NCI-H2227 (cell line): ENCODE measurements at regions not wholly inside any gene's neighbourhood (a gene's known extent, or its start where the extent isn't known, plus 50 kb on each side); places are given as distances from the start of the nearest gene placed in this dataset.

Experiments used
- DNase-seq: peaks from one replicate; lab custom pipeline; 2025; ENCODE audit not compliant: unreplicated experiment; lab: John Stamatoyannopoulos, UW

DNA sequence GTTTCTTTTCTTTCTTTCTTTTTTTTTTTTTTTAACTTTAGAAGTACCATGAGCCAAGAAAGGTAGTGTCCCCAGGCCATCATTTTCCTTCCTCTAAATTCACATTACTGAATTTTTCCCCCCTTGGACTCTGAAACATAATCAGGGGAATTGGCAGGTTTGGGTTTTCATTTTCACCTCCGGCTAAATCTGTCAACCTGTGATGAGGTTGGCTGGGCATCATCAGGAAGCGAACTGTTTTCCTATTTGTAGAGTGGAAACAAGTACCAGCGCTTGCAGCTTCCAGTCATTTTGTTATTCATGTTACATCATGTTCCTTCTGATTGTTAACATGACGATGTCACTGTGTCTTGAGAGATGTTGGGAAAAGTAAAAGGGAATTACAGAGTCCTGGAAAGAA is 641.9 kb upstream of the RBFOX1 start:
- DNase-seq, result no peak

DNA sequence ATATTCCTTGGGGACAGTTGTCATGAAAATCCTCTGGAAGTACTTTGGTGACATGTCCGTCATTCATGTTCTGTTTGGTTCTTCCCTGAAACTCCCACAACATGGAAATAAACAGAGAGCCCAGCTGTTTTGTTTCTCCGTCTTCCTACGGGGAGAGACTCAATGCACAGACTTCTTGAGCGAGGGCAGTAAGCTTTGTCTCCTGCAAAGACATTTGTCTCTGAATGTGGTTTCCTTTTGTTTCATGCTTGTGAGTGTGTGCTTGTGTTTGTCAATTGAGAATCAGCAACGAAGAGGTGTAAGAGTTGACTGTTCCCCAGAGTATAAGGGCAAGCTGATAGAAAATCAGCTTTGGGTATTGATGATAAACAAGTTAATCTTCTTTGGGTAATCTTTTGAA is 643.0 kb upstream of the RBFOX1 start:
- no peak for DNase-seq

DNA sequence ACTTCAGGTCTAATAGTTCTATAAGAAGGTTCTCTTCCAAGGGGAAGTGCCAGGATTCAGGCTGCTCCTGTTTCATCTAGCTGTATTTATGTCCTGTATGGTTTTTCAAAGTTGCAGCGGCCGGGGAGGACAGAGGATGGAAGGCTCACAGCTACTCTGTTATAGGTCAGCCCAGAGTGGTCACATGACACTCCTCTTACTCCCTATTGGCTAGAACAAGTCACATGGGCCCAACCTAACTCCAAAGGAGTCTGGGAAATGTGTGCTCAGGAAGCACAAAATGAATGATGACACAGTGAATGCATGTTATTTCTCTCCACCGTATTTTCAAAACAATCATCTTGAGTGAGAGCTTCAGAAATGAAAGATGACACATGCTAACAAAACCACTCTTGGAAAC is 645.1 kb upstream of the RBFOX1 start:
- no peak for DNase-seq

DNA sequence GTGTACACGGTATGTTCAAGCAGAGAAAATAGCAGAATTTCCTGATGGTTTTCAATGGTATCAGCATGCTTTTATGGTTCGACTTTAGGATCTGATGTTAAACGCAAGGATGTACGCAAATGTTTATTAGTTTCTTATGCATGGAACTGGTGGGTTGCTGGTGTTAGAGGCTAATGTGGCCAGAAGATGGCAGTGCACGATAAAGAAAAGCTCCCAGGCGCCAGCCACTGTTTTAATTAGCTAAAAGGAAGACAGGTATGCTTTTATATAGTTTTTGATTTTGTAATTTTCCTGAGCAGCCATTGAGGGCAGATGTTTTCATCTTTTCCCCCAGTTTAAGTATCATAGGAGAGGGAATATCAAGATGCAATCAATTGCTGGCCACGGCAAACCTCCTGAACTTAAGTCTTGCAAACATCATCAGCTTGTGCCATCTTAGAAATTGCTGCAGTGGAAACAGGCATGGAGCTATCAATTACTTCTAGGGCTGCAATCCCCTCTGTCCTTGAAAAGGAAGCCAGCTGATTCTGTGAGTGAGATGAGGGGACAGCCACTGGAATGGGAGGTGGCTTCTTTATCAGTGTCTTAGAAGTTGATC is 648.5 kb upstream of the RBFOX1 start:
- peak; percentile 38 for DNase-seq

DNA sequence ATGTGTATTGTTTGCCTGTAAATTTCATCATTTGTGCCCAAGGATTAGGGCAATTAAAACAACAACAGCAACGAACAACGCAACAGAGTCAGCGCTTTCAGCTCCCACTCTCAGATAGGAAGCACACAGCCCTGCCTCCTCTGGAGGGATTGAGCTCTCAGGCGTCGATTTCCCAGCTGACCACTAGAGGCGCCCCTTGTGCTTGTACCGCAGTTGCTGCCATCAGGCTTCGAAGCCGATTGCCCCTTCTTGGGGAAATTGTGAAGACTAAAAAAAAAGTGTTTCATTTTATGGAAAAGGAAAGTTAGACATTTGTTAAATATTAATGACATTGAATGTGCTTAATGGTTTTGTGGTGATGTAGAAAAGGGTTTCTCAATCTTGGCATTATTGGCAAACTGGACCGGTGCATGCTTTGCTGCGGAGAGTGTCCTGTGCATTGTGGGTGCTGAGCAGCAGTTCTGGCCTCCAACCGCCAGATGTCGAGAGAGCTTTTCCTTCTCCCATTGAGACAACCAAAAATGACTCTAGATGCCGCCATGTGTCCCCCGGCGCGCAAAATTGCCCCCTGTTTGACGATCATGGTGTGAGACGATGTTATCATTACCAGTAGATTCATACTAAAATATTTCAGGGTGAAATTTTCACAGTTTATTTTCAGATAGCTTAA is 650.4 kb upstream of the RBFOX1 start:
- peak; percentile 71 for DNase-seq

DNA sequence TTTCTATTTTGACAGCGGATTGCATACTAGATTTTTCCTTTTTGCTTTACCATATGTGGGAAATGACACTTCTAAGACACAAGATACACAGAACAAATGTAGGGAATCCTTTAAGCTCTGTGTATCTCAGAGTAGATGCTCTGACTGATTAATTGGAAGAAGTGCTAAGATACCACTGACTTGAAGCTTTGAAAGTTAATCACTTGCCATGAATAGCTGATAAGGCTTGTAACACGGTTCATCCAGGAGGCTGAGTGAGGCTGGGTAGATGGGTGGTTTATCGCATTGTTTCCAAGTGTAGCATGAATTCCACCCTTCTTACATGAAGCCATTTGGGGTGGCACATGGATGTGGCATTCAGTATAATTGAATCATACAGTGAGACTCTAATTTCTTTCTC is 654.1 kb upstream of the RBFOX1 start:
- no peak for DNase-seq

DNA sequence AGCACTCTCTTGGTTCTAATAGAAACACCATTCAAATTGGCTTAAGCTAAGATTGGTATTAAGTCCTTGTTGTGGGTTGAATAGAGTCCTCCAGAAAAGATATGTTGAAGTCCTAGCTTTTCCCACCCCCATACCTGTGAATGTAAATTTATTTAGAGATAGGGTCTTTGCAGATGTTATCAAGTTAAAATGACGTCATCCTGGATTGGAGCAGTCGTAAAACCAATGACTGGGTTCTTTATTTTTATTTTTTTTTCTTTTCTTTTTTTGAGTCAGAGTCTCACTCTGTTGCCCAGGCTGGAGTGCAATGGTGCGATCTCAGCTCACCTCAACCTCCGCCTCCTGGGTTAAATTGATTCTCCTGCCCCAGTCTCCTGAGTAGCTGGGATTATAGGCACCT is 658.6 kb upstream of the RBFOX1 start:
- DNase-seq, result no peak

DNA sequence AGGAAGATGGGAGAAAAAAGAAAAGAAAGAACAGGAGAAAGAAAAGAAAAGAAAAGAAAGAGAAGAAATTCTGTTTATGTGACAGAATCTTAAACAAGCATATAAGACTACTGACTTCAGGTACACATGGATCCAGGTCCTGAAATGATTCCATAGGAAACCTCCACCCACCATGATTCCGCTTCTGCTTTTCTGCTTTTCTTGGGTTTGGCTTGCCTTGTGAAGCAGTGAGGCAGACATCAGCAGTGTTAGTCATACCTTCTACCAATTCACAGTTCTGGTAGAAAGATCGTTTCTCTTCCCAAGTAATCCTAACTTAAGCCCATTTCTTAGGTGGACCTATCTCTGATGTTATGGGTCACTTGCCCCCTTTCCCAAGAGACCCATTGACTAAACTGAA is 660.1 kb upstream of the RBFOX1 start:
- no peak for DNase-seq

DNA sequence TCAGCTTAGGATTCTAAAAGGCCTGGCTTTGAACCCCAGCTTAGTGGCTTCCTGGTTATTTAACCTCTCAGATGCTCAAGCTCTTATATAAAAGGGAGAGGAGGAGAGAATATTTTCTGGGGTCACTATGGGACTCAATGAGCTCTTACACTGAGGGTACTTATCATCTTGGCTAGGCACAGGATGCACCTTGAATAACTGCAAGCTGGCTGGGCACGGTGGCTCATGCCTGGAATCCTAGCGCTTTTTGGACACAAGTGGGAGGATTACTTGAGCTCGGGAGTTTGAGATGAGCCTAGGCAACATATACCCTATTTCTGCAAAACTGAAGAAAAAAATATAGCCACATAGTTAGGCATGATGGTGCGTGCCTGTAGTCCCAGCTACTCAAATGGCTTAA is 665.3 kb upstream of the RBFOX1 start:
- DNase-seq, result no peak

DNA sequence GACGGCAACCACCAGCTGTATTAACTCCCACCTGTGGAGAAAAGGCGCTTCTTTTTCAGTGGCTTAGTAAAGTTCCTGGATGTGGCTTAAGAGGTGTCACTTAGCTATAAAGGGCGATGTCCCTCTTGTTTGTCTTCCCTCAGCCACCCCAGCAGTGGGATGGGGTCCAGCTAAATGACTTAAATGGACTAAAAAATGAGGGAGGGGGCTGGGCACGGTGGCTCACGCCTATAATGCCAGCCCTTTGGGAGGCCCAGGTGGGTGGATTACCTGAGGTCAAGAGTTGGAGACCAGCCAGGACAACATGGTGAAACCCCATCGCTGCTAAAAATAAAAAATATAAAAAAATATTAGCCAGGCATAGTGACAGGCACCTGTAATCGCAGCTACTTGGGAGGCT is 667.5 kb upstream of the RBFOX1 start:
- no peak for DNase-seq

DNA sequence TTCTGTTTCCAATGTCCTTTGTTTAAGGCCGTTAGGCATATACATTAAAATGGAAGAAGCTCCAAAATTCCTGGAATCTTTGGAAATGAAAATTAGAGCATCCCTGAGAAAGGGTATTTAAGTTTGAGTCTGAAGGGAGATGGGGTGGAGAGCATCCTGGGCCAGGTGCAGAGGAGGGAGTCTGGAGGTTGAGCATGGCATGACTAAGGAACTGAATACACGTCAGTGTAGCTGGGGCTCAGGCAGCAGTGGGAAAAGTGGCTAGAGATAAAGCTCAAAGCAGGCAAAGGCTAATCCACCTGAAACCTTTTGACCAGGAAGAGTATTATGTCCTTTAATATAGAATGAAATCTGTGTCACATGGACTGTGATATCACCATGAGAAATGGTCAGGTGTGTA is 669.0 kb upstream of the RBFOX1 start:
- no peak for DNase-seq

DNA sequence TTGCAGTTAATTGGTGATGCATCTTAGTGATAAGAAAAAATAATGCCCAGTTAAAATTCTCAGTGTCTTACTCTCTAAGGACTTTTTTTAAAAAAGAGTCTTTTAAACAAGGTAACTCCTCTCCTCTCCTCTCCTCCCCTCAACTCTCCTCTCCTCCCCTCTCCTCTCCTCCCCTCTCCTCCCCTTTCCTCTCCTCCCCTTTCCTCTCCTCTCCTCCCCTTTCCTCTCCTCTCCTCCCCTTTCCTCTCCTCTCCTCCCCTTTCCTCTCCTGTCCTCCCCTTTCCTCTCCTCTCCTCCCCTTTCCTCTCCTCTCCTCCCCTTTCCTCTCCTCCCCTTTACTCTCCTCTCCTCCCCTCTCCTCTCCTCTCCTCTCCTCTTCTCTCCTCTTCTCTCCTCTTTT is 675.9 kb upstream of the RBFOX1 start:
- DNase-seq, result no peak

DNA sequence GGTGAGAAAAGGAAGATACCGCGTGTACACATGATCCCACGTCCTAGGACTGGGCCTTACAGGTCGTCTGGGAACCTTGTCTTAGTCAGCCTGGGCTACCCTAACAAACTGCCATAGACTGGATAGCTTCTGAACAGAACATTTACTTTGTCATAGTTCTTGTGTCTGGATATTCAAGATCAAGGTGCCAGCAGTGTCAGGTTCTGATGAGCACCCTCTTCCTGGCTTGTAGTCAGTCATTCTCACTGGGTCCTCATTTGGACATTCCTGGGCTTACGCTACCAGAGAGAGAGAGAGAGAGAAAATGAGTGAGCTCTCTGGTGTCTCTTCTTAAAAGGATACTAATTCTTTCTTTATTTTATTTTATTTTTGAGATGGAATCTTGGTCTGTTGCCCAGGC is 685.8 kb upstream of the RBFOX1 start:
- DNase-seq, result no peak

DNA sequence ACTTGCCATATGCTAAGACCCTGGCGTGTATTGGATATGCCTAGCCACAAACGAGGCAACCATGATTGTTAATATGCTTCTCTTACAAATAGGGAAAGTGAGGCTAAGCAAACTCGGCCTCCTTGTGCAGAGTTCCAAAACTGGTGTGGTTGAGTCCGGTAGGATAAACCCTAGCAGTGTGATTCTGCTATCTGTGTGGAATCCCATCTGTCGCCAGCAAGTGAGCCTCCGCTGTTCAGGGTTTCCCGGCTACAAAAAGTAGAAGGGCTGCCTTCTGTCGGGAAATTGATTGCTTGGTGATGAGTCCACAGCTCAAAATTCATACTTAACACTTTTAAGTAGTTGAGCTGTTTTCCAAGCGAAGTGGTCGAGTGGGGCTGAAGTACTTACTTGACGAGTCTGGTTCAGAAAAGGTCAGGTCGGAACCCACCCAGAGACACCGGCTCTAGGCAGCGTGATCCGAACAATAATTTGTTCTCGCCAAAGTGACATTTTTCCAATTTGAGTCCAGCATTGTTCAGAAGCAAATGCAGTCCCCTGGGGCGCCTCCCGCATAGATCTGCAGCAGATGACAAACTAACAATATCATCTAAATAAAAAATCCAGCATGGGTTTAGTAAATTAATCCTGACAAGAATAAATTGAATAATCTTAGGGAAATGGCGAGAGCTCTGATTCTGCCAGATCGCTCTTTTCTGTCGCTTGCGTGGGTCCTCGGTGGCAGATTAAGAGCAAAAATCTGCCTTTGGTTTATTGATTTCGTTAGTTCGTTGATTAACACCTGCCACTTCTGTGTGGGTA is 686.7 kb upstream of the RBFOX1 start:
- peak; percentile 58 for DNase-seq

DNA sequence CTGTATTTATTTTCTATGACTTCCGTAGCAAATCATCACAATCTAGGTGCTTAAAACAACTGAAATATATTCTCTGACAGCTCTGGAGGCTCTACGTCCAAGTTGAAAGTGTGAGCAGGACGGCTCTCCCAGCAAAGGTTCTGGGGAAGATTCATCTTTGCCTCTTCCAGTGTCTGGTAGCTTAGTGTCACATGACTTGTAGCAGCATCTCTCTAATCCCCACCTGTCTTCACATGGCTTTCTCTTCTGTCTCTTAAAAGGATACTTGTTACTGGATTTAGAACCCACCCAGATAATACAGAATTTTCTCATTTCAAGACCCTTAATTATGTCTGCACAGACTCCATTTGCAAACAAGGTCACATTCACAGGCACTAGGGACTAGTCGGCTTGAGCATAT is 687.7 kb upstream of the RBFOX1 start:
- peak; percentile 24 for DNase-seq

DNA sequence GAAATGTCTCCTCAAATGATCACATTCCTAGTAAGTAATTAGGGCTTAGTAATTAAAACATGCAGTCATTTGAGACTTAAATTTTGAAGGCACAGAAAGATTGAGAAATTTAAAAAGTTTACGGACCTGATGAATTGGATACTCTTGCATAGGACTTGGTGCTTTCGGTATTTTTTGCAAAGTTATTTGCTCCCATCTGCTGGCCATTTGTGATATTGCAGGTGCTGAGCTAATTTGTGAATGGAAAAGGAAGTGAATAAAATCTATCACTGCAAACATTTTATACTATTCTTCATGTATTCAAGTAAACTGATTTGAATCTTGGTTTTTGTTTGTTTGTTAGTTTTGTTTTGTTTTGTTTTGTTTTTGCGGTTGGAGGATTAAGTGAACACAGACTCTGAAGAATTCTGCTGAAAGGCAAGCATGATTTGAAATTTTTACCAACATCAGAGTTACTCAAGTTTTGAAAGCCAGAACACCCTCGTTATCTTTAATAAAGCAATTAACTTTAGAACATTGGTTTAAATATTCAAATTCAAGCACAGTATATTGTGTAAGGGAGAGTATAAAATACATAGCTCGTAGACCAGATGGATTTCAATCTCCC is 689.5 kb upstream of the RBFOX1 start:
- DNase-seq, result peak; percentile 85

DNA sequence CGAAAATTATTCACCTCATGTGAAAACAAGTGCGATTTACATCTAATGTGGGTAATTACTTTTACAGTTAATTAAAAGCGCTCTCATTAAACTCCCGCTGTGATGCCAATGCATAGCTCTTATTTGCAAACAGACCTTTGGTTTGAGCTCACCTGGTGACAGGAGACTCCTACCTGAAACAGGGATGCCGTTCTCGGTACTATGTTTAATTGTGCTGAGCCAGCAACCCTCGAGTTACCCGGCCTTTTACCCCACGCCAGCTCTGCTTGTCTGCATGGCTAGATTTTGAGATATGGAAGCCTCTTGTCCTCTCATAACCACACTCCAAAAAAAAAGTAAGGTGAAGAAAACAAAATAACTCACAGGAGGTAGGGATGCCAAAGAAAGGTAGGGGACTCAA is 690.4 kb upstream of the RBFOX1 start:
- no peak for DNase-seq

DNA sequence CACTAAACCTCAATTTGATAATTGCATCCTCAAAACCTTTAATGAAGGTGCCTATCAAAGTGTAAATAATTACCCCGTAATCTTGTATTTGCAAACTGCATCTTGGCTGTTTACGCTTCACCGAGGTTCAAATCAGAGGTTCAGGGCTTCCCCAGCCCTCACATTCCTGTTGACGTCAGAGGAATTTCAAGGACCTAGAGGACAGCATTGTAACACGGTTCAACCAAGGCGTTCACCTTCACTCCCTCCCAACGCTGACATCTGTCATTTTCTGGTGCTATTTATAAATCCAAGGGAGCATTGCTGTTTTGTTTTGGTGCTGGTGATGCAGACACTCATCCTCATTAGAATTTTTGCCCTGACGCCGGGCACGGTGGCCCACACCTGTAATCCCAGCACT is 691.6 kb upstream of the RBFOX1 start:
- peak; percentile 64 for DNase-seq

DNA sequence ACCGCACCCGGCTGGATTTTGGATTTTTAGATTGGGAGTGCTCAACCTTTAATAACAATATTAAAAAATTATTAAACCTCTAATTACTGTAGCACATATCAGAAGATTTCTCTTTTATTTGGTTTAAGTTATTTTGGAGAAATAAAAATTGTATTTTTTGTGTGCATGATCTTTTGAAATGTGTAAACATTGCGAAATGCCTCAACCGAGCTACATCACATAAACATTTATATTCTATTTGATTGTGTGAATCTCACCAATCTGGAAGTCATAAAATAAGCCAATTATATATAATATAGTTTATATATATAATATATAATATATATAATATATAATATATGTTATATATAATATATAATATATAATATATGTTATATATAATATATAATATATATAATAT is 696.2 kb upstream of the RBFOX1 start:
- DNase-seq, result no peak

DNA sequence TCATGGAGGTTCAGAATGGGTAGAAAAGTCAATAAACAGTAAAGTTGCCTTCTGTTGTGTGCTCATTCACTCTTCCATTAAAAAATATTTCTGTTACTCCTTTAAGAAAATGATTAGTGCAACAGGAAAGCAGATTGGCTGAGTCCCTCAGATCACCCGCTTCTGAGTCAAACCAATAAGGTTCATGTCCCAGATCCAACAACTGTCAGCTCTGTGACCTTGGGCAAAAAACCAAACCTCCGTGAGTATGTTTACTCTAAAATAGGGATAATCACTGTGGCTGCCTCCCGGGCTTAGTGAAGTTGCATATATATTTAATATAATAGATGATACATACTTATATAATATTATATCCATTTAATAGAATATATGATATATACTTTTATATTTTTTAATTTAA is 698.5 kb upstream of the RBFOX1 start:
- DNase-seq, result no peak

DNA sequence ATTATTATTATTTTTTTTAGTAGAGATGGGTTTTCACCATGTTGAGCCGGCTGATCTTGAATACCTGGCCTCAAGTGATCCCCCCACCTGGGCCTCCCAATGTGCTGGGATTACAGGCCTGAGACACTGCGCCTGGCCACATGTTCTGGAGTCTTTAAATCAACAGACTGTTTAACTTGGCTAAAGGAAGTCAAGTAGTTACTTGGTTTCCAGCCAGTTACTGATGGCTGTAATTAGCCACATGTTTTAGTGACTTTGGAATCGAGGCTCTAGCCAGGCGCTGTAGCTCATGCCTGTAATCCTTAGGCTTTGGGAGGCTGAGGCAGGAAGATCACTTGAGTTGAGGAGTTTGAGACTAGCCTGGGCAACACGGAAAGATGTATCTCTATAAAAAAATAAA is 699.2 kb upstream of the RBFOX1 start:
- DNase-seq, result no peak

DNA sequence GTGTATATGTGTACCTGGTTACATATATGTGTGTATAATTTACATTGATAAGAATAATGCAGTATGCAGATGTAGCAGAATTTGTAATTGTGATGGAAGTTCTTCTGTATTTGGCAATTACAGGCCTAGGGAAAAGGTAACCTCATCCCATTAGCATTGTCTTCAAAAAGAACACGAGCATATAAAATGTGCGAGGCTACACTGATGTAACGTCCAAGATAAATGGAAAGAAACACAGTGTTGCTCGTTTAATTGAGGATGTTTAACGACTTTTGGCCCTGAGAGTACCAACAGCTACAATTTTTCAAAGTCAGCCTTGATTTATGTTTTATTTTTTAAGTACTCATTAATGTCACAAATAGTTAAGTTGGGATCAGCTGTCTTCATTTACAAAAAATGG is 703.5 kb upstream of the RBFOX1 start:
- no peak for DNase-seq
